ENCODE measurements at regions not wholly inside any gene's neighbourhood (a gene's known extent, or its start where the extent isn't known, plus 50 kb on each side); places are given as distances from the start of the nearest gene placed in this dataset.
"Not testable (repeated sequence)": the region's sequence is repeated elsewhere in the genome, so short reads cannot be mapped to it uniquely, and the experiment has no call there.

DNA sequence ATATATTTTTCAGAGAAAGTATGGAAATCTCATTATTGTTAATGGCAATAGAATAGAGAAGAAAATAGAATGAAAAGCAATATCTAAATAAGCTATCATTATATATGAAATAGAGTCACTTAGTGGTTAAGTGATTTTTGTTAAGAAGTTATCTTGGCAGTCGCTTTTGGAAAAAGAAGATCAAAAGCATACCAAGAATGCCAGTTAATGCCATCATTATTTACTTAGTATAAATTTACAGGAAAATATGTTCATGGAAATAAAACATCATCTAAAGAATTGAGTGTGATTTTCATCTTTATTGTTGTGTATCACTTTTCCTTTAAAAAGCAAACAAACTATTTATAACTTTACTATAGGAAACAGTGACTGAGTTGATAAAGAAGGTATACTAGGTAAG is 85.3 kb upstream of the GPR101 start:
- intact Hi-C loops (cut with DNase I), result no loop called here

DNA sequence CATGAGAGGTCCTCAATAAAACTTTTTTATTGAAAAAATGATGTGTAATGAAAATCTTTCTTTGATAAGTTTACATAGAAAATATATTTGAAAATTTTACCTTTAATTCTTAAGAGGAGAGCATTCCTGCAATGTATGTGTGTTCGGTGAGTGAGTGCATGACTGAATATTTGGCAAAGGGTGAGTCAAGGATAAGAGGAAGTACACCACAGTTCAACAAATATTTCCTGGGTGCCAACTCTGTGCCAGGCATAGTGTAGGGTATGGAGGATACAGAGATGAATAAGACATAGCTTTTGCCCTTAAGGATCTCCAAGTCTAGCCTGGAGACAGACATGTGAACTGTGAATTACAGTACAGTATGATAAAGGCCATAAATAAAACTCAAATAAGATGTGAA is 84.7 kb upstream of the GPR101 start:
- no peak for DNase-seq
- no peak overlapping the region for H3K9ac ChIP-seq (ENCODE audit: low read depth in 2 of 2, low read length in 2 of 2)
- H3K36me3 ChIP-seq, result no peaks in the 10 kb centered on the region
- no peaks in the 10 kb centered on the region for H3K4me1 ChIP-seq
- H3K4me3 ChIP-seq, result no peak overlapping the region
- TF ChIP-seq, protein P1, sequence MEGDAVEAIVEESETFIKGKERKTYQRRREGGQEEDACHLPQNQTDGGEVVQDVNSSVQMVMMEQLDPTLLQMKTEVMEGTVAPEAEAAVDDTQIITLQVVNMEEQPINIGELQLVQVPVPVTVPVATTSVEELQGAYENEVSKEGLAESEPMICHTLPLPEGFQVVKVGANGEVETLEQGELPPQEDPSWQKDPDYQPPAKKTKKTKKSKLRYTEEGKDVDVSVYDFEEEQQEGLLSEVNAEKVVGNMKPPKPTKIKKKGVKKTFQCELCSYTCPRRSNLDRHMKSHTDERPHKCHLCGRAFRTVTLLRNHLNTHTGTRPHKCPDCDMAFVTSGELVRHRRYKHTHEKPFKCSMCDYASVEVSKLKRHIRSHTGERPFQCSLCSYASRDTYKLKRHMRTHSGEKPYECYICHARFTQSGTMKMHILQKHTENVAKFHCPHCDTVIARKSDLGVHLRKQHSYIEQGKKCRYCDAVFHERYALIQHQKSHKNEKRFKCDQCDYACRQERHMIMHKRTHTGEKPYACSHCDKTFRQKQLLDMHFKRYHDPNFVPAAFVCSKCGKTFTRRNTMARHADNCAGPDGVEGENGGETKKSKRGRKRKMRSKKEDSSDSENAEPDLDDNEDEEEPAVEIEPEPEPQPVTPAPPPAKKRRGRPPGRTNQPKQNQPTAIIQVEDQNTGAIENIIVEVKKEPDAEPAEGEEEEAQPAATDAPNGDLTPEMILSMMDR (IDR thresholded peaks at IDR 0.05), result no peak
- H3K27ac ChIP-seq, result no peak overlapping the region
- H3K27me3 ChIP-seq, result no peaks in the 10 kb centered on the region
- H3K9me3 ChIP-seq, result no peaks in the 10 kb centered on the region
- intact Hi-C loops (cut with DNase I), result no loop called here

More for the DNA sequence above, 85.3 kb upstream of the GPR101 start:
- no peak overlapping the region for H3K9ac ChIP-seq (ENCODE audit: low read depth in 2 of 2, low read length in 2 of 2)
- no peaks in the 10 kb centered on the region for H3K4me1 ChIP-seq
- H3K27ac ChIP-seq, result no peak overlapping the region
- no peaks in the 10 kb centered on the region for H3K9me3 ChIP-seq
- TF ChIP-seq, protein P1 (IDR thresholded peaks at IDR 0.05), result no peak
- H3K4me3 ChIP-seq, result no peak overlapping the region
- no peak for DNase-seq
- no peaks in the 10 kb centered on the region for H3K27me3 ChIP-seq
- no peaks in the 10 kb centered on the region for H3K36me3 ChIP-seq

DNA sequence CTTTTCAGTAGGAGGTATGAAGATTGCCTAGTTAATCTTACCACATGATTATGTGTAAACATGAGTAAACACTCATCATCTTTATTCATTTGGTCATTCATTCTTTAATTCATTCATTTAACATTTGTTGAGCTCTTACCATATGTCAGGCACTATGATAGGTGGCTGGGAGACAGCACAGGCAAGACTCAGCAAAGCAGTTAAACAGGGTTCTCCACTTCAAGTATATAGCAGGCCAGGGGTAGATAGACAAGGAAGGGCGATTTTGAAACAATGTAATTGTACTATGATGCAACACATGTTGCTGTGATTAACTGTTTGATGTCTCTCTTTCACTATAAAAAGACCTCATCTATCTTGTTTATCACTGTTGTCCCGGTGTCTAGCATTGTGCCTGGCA is 84.3 kb upstream of the GPR101 start:
- Histone ChIP-seq H3K9ac (ENCODE audit: low read depth in 2 of 2, low read length in 2 of 2) (no peak overlapping the region), H3K9me3 (no peaks in the 10 kb centered on the region), H3K36me3 (no peaks in the 10 kb centered on the region), H3K27me3 (no peaks in the 10 kb centered on the region), H3K4me3 (no peak overlapping the region), H3K4me1 (no peaks in the 10 kb centered on the region), H3K27ac (no peak overlapping the region)
- intact Hi-C loops (cut with DNase I), result no loop called here
- DNase-seq, result no peak
- TF ChIP-seq, protein P1 (IDR thresholded peaks at IDR 0.05), result no peak

DNA sequence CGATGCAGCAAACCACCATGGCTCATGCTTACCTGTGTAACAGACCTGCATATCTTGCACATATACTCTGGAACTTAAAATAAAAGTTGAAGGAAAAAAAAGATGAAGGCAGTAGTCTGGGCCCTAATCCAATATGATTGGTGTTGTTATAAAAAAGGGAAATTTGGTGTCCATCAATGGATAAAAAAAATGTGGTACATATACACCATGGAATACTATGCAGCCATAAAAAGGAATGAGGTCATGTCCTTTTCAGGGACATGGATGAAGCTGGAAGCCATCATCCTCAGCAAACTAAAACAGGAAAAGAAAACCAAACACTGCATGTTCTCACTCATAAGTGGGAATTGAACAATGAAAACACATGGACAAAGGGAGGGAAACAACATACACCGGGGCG is 74.1 kb upstream of the GPR101 start:
- H3K27me3 ChIP-seq; DNase-seq; H3K27ac ChIP-seq; intact Hi-C loops (cut with DNase I); H3K36me3 ChIP-seq; H3K4me1 ChIP-seq; H3K9me3 ChIP-seq; H3K9ac ChIP-seq (ENCODE audit: low read depth in 2 of 2, low read length in 2 of 2); H3K4me3 ChIP-seq: not testable (repeated sequence)

DNA sequence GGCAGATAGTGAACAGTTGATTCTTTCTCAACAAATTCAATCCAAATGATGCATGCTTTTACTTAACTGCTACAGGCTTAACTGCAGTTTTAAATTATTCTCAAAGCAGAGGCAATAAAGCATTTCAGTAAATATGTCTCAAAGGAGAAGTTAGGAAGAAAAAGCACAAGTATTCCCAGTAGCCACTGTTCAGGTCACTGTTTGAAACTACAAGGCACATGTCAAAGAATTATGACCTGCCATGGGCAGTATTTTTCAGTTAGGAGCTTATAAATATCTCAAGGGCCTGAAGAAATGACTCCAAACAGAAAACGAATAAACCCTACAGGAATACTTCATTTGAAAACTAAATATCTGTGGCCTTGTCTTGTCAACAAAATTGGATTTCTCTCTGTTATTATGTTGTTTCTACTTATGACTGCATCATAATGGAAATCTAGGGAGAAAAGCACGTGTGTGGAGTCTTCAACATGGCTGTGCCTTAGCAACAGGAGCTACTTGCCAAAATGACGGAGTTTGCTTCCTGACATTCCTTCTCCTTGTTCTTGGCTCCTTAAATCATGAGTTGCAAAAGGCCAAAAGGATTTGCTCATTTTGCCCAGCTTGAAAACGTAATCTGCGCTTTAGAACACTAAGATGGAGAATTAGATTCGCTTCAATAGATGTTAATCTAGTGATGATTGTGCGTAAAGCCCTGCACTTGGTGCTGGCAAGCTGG is 67.6 kb upstream of the GPR101 start:
- Histone ChIP-seq H3K4me3 (no peak overlapping the region), H3K27me3 (no peaks in the 10 kb centered on the region), H3K9ac (ENCODE audit: low read depth in 2 of 2, low read length in 2 of 2) (no peak overlapping the region), H3K9me3 (no peaks in the 10 kb centered on the region), H3K27ac (no peak overlapping the region), H3K4me1 (no peaks in the 10 kb centered on the region), H3K36me3 (no peaks in the 10 kb centered on the region)
- TF ChIP-seq, protein P1 (IDR thresholded peaks at IDR 0.05), result no peak
- DNase-seq, result no peak
- intact Hi-C loops (cut with DNase I), result no loop called here

All from colonic mucosa (tissue), 4 donors.